Activated CD4-positive, alpha-beta T cell treated with anti-CD3 and anti-CD28 coated beads for 24 hours (primary cell): ENCODE measurements at regions not wholly inside any gene's neighbourhood (a gene's known extent, or its start where the extent isn't known, plus 50 kb on each side); places are given as distances from the start of the nearest gene placed in this dataset.

Source experiments
- DNase-seq, 2 donors: peaks; one replicate each; pipeline ENCODE4 v3.0.0-alpha.2; 2020; ENCODE audit warnings: low read depth in 2 of 2

GRCh38 chr11:113581713-113582112 is 106.5 kb upstream of the DRD2 start:
- DNase-seq, result no peak

GRCh38 chr11:113579292-113579940 is 104.2 kb upstream of the DRD2 start:
- DNase-seq, result no peak

- no peak for DNase-seq
Observed at GRCh38 chr11:113578715-113579250, 103.6 kb upstream of the DRD2 start.

GRCh38 chr11:113578033-113578380 is 102.8 kb upstream of the DRD2 start:
- no peak for DNase-seq

- no peak for DNase-seq
Observed at GRCh38 chr11:113577356-113578032, 102.3 kb upstream of the DRD2 start.

- no peak for DNase-seq
Observed at GRCh38 chr11:113574586-113574985, 99.4 kb upstream of the DRD2 start.

- no peak for DNase-seq
Observed at GRCh38 chr11:113574171-113574570, 99.0 kb upstream of the DRD2 start.

GRCh38 chr11:113572136-113572735 is 97.0 kb upstream of the DRD2 start:
- DNase-seq, result no peak

- no peak for DNase-seq
Observed at GRCh38 chr11:113571531-113571930, 96.3 kb upstream of the DRD2 start.

- no peak for DNase-seq
Observed at GRCh38 chr11:113570906-113571305, 95.7 kb upstream of the DRD2 start.

- DNase-seq, result no peak
Observed at GRCh38 chr11:113569391-113569790, 94.2 kb upstream of the DRD2 start.

GRCh38 chr11:113568566-113568965 is 93.4 kb upstream of the DRD2 start:
- no peak for DNase-seq

- no peak for DNase-seq
Observed at GRCh38 chr11:113567867-113568544, 92.8 kb upstream of the DRD2 start.

- no peak for DNase-seq
Observed at GRCh38 chr11:113567097-113567496, 91.9 kb upstream of the DRD2 start.

- no peak for DNase-seq
Observed at GRCh38 chr11:113564527-113565130, 89.4 kb upstream of the DRD2 start.

- no peak for DNase-seq
Observed at GRCh38 chr11:113563766-113564526, 88.7 kb upstream of the DRD2 start.

- no peak for DNase-seq
Observed at GRCh38 chr11:113562981-113563461, 87.8 kb upstream of the DRD2 start.

- no peak for DNase-seq
Observed at GRCh38 chr11:113562576-113562975, 87.4 kb upstream of the DRD2 start.

GRCh38 chr11:113557926-113558325 is 82.7 kb upstream of the DRD2 start:
- no peak for DNase-seq

GRCh38 chr11:113556036-113556435 is 80.8 kb upstream of the DRD2 start:
- no peak for DNase-seq

- DNase-seq, result no peak
Observed at GRCh38 chr11:113555071-113555619, 79.9 kb upstream of the DRD2 start.
